ENCODE measurements at regions not wholly inside any gene's neighbourhood (a gene's known extent, or its start where the extent isn't known, plus 50 kb on each side); places are given as distances from the start of the nearest gene placed in this dataset.

- no peaks in the 10 kb centered on the region for H3K9me3 ChIP-seq (ENCODE audit: low read depth, low read length)
- DNase-seq (ENCODE audit: low read depth, low spot score), result no peak
- no peaks in the 10 kb centered on the region for H3K36me3 ChIP-seq (ENCODE audit: insufficient read depth, low read length)
- TF ChIP-seq POLR2AphosphoS5 (IDR thresholded peaks at IDR 0.05; ENCODE audit: borderline replicate concordance, low read depth, low read length) (no peak), FOXP2 (optimal IDR thresholded peaks at IDR 0.05; ENCODE audit: control extremely low read depth, extremely low read length, insufficient read depth) (no peak), EZH2 (IDR thresholded peaks at IDR 0.05) (no peak)
- no peak overlapping the region for H3K4me3 ChIP-seq
- no peak overlapping the region for H3K9ac ChIP-seq (ENCODE audit: insufficient read length)
- H3K27ac ChIP-seq, result no peak overlapping the region
These were observed 140.0 kb downstream of the TANC2 start for GRCh38 chr17:63106050-63106449.

- no peak for TF ChIP-seq FOXP2 (optimal IDR thresholded peaks at IDR 0.05; ENCODE audit: control extremely low read depth, extremely low read length, insufficient read depth)
- Histone ChIP-seq H3K9ac (ENCODE audit: insufficient read length) (no peak overlapping the region), H3K27ac (no peak overlapping the region), H3K4me3 (no peak overlapping the region), H3K9me3 (ENCODE audit: low read depth, low read length) (no peaks in the 10 kb centered on the region), H3K36me3 (ENCODE audit: insufficient read depth, low read length) (no peaks in the 10 kb centered on the region)
- no peak for DNase-seq (ENCODE audit: low read depth, low spot score)
These were observed 143.6 kb downstream of the TANC2 start for GRCh38 chr17:63109661-63110060.

DNA sequence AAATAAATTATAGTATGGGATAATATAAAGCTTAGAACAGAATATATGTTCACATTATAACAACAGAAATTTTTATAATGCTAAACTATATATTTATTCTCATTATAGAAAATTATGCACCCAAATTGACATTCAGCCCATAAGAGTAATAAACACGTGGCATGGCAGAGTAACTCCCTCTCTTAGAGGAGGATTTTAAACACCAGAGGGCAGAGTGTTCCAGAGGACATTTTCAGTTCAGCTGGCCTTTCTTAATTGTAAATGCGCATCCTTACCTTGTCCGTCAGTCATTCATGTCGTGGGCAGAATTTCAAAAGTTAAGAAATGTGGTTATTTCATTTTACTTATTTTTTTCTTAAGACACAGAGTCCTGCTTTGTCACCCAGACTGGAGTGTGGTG, 147.1 kb downstream of the TANC2 start:
- Histone ChIP-seq H3K9ac (ENCODE audit: insufficient read length) (no peak overlapping the region), H3K36me3 (ENCODE audit: insufficient read depth, low read length) (no peaks in the 10 kb centered on the region), H3K4me3 (no peak overlapping the region), H3K9me3 (ENCODE audit: low read depth, low read length) (no peaks in the 10 kb centered on the region), H3K27ac (no peak overlapping the region)
- TF ChIP-seq EZH2 (IDR thresholded peaks at IDR 0.05) (no peak), POLR2AphosphoS5 (IDR thresholded peaks at IDR 0.05; ENCODE audit: borderline replicate concordance, low read depth, low read length) (no peak), FOXP2 (optimal IDR thresholded peaks at IDR 0.05; ENCODE audit: control extremely low read depth, extremely low read length, insufficient read depth) (no peak)
- DNase-seq (ENCODE audit: low read depth, low spot score), result no peak

GRCh38 chr17:63116228-63116627, 150.2 kb downstream of the TANC2 start:
- Histone ChIP-seq H3K9ac (ENCODE audit: insufficient read length) (no peak overlapping the region), H3K27ac (no peak overlapping the region), H3K4me3 (no peak overlapping the region), H3K36me3 (ENCODE audit: insufficient read depth, low read length) (no peaks in the 10 kb centered on the region), H3K9me3 (ENCODE audit: low read depth, low read length) (no peaks in the 10 kb centered on the region)
- TF ChIP-seq POLR2AphosphoS5 (IDR thresholded peaks at IDR 0.05; ENCODE audit: borderline replicate concordance, low read depth, low read length) (no peak), EZH2 (IDR thresholded peaks at IDR 0.05) (no peak), FOXP2 (optimal IDR thresholded peaks at IDR 0.05; ENCODE audit: control extremely low read depth, extremely low read length, insufficient read depth) (no peak)
- no peak for DNase-seq (ENCODE audit: low read depth, low spot score)

- TF ChIP-seq EZH2 (IDR thresholded peaks at IDR 0.05) (no peak), POLR2AphosphoS5 (IDR thresholded peaks at IDR 0.05; ENCODE audit: borderline replicate concordance, low read depth, low read length) (no peak), FOXP2 (optimal IDR thresholded peaks at IDR 0.05; ENCODE audit: control extremely low read depth, extremely low read length, insufficient read depth) (no peak)
- Histone ChIP-seq H3K9ac (ENCODE audit: insufficient read length) (no peak overlapping the region), H3K4me3 (no peak overlapping the region), H3K27ac (no peak overlapping the region), H3K9me3 (ENCODE audit: low read depth, low read length) (no peaks in the 10 kb centered on the region), H3K36me3 (ENCODE audit: insufficient read depth, low read length) (no peaks in the 10 kb centered on the region)
- no peak for DNase-seq (ENCODE audit: low read depth, low spot score)
These were observed 151.2 kb downstream of the TANC2 start for GRCh38 chr17:63116967-63117830.

DNA sequence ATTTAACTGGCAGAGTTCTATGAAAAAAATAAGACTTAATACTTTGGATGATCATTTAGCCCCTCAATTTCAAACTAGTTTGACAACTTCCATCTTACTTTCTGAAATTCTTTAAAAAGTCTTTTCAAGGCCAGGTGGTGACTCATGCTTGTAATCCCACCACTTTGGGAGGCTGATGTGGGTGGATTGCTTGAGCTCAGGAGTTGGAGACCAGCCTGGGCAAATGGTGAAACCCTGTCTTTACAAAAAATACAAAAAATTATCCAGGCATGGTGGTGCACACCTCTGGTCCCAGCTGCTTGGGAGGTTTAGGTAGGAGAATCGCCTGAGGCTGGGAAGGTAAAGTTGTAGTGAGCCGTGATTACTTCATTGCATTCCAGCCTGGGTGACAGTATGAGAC, 154.4 kb downstream of the TANC2 start:
- TF ChIP-seq EZH2 (IDR thresholded peaks at IDR 0.05) (no peak), FOXP2 (optimal IDR thresholded peaks at IDR 0.05; ENCODE audit: control extremely low read depth, extremely low read length, insufficient read depth) (no peak), POLR2AphosphoS5 (IDR thresholded peaks at IDR 0.05; ENCODE audit: borderline replicate concordance, low read depth, low read length) (no peak)
- Histone ChIP-seq H3K4me3 (no peak overlapping the region), H3K36me3 (ENCODE audit: insufficient read depth, low read length) (no peaks in the 10 kb centered on the region), H3K27ac (no peak overlapping the region), H3K9ac (ENCODE audit: insufficient read length) (no peak overlapping the region), H3K9me3 (ENCODE audit: low read depth, low read length) (no peaks in the 10 kb centered on the region)
- DNase-seq (ENCODE audit: low read depth, low spot score), result no peak

GRCh38 chr17:63124536-63124935, 158.5 kb downstream of the TANC2 start:
- DNase-seq (ENCODE audit: low read depth, low spot score), result no peak
- TF ChIP-seq POLR2AphosphoS5 (IDR thresholded peaks at IDR 0.05; ENCODE audit: borderline replicate concordance, low read depth, low read length), result no peak
- no peak for TF ChIP-seq EZH2 (IDR thresholded peaks at IDR 0.05)
- TF ChIP-seq FOXP2 (optimal IDR thresholded peaks at IDR 0.05; ENCODE audit: control extremely low read depth, extremely low read length, insufficient read depth), result no peak
- no peak overlapping the region for H3K27ac ChIP-seq
- no peaks in the 10 kb centered on the region for H3K9me3 ChIP-seq (ENCODE audit: low read depth, low read length)
- H3K36me3 ChIP-seq (ENCODE audit: insufficient read depth, low read length), result no peaks in the 10 kb centered on the region
- no peak overlapping the region for H3K4me3 ChIP-seq
- no peak overlapping the region for H3K9ac ChIP-seq (ENCODE audit: insufficient read length)

DNA sequence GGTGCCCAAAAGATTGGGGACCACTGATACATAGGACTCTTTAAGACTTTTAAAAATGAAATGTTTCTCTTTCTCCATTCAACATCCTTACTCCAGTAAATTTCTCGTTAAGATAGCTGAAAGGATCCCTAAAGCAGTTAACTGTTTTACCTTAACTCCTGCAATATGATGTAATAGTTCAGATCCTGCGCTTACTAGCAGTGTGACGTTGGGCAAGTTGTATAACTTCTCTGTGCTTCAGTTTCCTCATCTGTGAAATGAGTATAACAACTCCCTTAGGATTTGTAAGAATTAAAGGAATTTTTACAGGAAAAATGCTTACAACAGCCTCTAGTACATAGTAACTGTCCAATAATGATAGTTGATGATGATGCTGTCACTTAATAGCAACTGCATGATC, 158.9 kb downstream of the TANC2 start:
- TF ChIP-seq EZH2 (IDR thresholded peaks at IDR 0.05), result no peak
- no peak for TF ChIP-seq POLR2AphosphoS5 (IDR thresholded peaks at IDR 0.05; ENCODE audit: borderline replicate concordance, low read depth, low read length)
- no peak for TF ChIP-seq FOXP2 (optimal IDR thresholded peaks at IDR 0.05; ENCODE audit: control extremely low read depth, extremely low read length, insufficient read depth)
- no peaks in the 10 kb centered on the region for H3K9me3 ChIP-seq (ENCODE audit: low read depth, low read length)
- H3K36me3 ChIP-seq (ENCODE audit: insufficient read depth, low read length), result no peaks in the 10 kb centered on the region
- H3K4me3 ChIP-seq, result no peak overlapping the region
- H3K9ac ChIP-seq (ENCODE audit: insufficient read length), result no peak overlapping the region
- DNase-seq (ENCODE audit: low read depth, low spot score), result no peak
- no peak overlapping the region for H3K27ac ChIP-seq

DNA sequence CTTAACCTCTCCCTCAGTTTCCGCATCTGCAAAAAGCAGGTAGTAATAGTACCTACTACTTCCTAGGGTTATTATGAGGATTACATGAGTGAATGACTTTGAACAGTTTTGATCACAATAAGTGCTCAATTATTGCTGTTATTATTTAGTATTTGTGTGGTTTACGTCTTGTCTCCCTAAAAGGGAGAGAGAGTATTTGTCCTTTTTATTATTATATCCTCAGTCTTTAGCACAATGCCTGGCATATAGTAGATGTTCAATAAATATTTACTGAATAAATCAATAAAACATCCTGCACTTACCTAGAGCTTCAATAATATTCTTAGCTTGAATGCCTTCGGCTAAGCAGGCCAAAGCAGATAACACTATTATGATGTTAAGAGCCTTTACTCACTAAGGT, 160.0 kb downstream of the TANC2 start:
- no peaks in the 10 kb centered on the region for H3K9me3 ChIP-seq (ENCODE audit: low read depth, low read length)
- no peak for DNase-seq (ENCODE audit: low read depth, low spot score)
- H3K36me3 ChIP-seq (ENCODE audit: insufficient read depth, low read length), result no peaks in the 10 kb centered on the region
- H3K4me3 ChIP-seq, result no peak overlapping the region
- TF ChIP-seq EZH2 (IDR thresholded peaks at IDR 0.05) (no peak), POLR2AphosphoS5 (IDR thresholded peaks at IDR 0.05; ENCODE audit: borderline replicate concordance, low read depth, low read length) (no peak), FOXP2 (optimal IDR thresholded peaks at IDR 0.05; ENCODE audit: control extremely low read depth, extremely low read length, insufficient read depth) (no peak)
- H3K27ac ChIP-seq, result no peak overlapping the region
- H3K9ac ChIP-seq (ENCODE audit: insufficient read length), result no peak overlapping the region
